ENCODE measurements at regions not wholly inside any gene's neighbourhood (a gene's known extent, or its start where the extent isn't known, plus 50 kb on each side); places are given as distances from the start of the nearest gene placed in this dataset.

- H3K4me2 ChIP-seq (ENCODE audit: insufficient read depth in 1 of 2, low read depth in 2 of 2, low read length in 2 of 2) = no peak overlapping the region
- H4K91ac ChIP-seq (replicated peaks; ENCODE audit: insufficient read length, low read length) = no peak overlapping the region
- POLR2A ChIA-PET (ENCODE audit: partially characterized antibody) = no interaction called here
- no peak overlapping the region for H3K56ac ChIP-seq (replicated peaks; ENCODE audit: insufficient read length, low read depth, low read length)
- no peak overlapping the region for H2BK12ac ChIP-seq (ENCODE audit: low read depth, low read length)
- no peak overlapping the region for H2BK20ac ChIP-seq (ENCODE audit: low read length)
- no peak overlapping the region for H2AFZ ChIP-seq (ENCODE audit: low read length)
- no peaks in the 10 kb centered on the region for H3K23me2 ChIP-seq (ENCODE audit: low read depth, low read length)
- H3K79me1 ChIP-seq (ENCODE audit: low read depth, low read length) = no peaks in the 10 kb centered on the region
- H2BK15ac ChIP-seq (ENCODE audit: low read length) = no peak overlapping the region
- no peak overlapping the region for H3K18ac ChIP-seq (ENCODE audit: extremely low read depth, low read length)
- no peak overlapping the region for H3K23ac ChIP-seq (ENCODE audit: insufficient read length)
- TF ChIP-seq CTCF (IDR thresholded peaks at IDR 0.05; ENCODE audit: control extremely low read depth in 1 of 3, insufficient read depth in 1 of 3, low read depth in 1 of 3, low read length in 3 of 3) = peak in 1 of 3 experiments; percentile 17; a peak in 1 of 4 replicates
- TF ChIP-seq TAF1 (IDR thresholded peaks at IDR 0.05; ENCODE audit: low read depth, low read length) = no peak
- TF ChIP-seq RAD21 (IDR thresholded peaks at IDR 0.05 in 1 of 2, conservative IDR thresholded peaks at IDR 0.05 in 1 of 2; ENCODE audit: low read depth in 2 of 2, low read length in 2 of 2) = 0 out of 4 replicates have a peak, but pooled peaks of 1 of the 2 experiments have one; percentile 19
- H3K79me2 ChIP-seq (ENCODE audit: control insufficient read depth in 1 of 2, insufficient read depth in 2 of 2, low read length in 2 of 2) = no peaks in the 10 kb centered on the region
- no peak overlapping the region for H2BK5ac ChIP-seq (ENCODE audit: low read depth, low read length)
- H4K8ac ChIP-seq (ENCODE audit: extremely low read depth, insufficient read depth, low read length) = no peak overlapping the region
- 67% methylated on average over 2 of the region's 2 CpGs; no CpG with 5 or more reads in 1 of the 2 experiments for WGBS, 2 experiments (ENCODE audit: extremely low coverage in 1 of 2, insufficient coverage in 1 of 2, insufficient read length in 1 of 2, insufficient replicate concordance in 2 of 2, low coverage in 1 of 2, low lambda C conversion rate in 2 of 2, missing lambda C conversion rate in 1 of 2)
- FAIRE-seq = no peak
- no peak overlapping the region for H3K4ac ChIP-seq (replicated peaks; ENCODE audit: insufficient read length, low read depth, low read length)
- H3K27me3 ChIP-seq (replicated peaks in 1 of 4; ENCODE audit: control insufficient read depth in 3 of 4, extremely low read depth in 1 of 4, insufficient read depth in 3 of 4, low read length in 3 of 4) = no peaks in the 10 kb centered on the region
- no peak overlapping the region; the same call in 1 of the 2 replicates for H3K27ac ChIP-seq (ENCODE audit: low read depth, low read length)
- H3K4me1 ChIP-seq (replicated peaks in 1 of 4; ENCODE audit: control insufficient read depth in 3 of 4, insufficient read depth in 4 of 4, low read length in 3 of 4) = no peaks in the 10 kb centered on the region
- no peak overlapping the region for H2AK5ac ChIP-seq (ENCODE audit: low read depth, low read length)
- H2BK120ac ChIP-seq (replicated peaks; ENCODE audit: low read depth, low read length) = no peak overlapping the region
- H3K4me3 ChIP-seq (ENCODE audit: extremely low read depth in 1 of 4, insufficient read depth in 2 of 4, low read depth in 3 of 4, low read length in 4 of 4) = no peak overlapping the region
- no peaks in the 10 kb centered on the region for H4K20me1 ChIP-seq (replicated peaks in 1 of 2; ENCODE audit: control insufficient read depth in 1 of 2, insufficient read depth in 2 of 2, low read length in 2 of 2)
- H4K5ac ChIP-seq (ENCODE audit: insufficient read length, low read depth, low read length) = no peak overlapping the region
- no peak overlapping the region for H3K9ac ChIP-seq (replicated peaks in 1 of 4; ENCODE audit: extremely low read depth in 1 of 4, low read depth in 3 of 4, low read length in 3 of 4)
- no peak overlapping the region for H3K14ac ChIP-seq (ENCODE audit: insufficient read length)
- H3K36me3 ChIP-seq (ENCODE audit: control insufficient read depth in 2 of 4, insufficient read depth in 4 of 4, low read length in 3 of 4) = no peaks in the 10 kb centered on the region
- no peak for DNase-seq (ENCODE audit: low read depth in 1 of 2, low spot score in 2 of 2)
- no peaks in the 10 kb centered on the region for H3K9me3 ChIP-seq (ENCODE audit: insufficient read depth in 2 of 2, low read depth in 1 of 2, low read length in 1 of 2)
- CTCF ChIA-PET (ENCODE audit: partially characterized antibody) = no interaction called here
These were observed 156.0 kb upstream of the ROPN1 start for GRCh38 chr3:124147946-124148345.
